ENCODE measurements at regions not wholly inside any gene's neighbourhood (a gene's known extent, or its start where the extent isn't known, plus 50 kb on each side); places are given as distances from the start of the nearest gene placed in this dataset.

GRCh38 chr7:20010877-20011276 is 206.3 kb downstream of the MACC1 start:
- TF ChIP-seq EP300 (IDR thresholded peaks at IDR 0.05) (no peak), POLR2A (IDR thresholded peaks at IDR 0.05) (no peak)

All from gastroesophageal sphincter (tissue), 2 donors.